PC-9 (cell line): ENCODE measurements at regions not wholly inside any gene's neighbourhood (a gene's known extent, or its start where the extent isn't known, plus 50 kb on each side); places are given as distances from the start of the nearest gene placed in this dataset.

Source experiments
- BruUV-seq: library from RNA; stranded (reverse); fragments of 400-500 nt; replicated peaks from 2 replicates; lab custom pipeline; 2021; lab: Mats Ljungman, UMichigan
- CTCF ChIA-PET: fragments of 300-600 bp; sonication (Branson Sonifier 250); formaldehyde crosslinking; loops from one replicate; lab custom pipeline; 2022; ENCODE audit warnings: antibody characterized with exemption; lab: Charles Lee
- POLR2A ChIA-PET: fragments of 300-600 bp; sonication (Branson Sonifier 250); formaldehyde crosslinking; loops from one replicate; lab custom pipeline; 2022; ENCODE audit warnings: antibody characterized with exemption; ENCODE audit not compliant: unreplicated experiment; lab: Charles Lee
- DNase-seq, 2 experiments: peaks; one replicate each; pipeline versions ENCODE4 v3.0.0 to v3.0.0-alpha.2; 2015 to 2022; ENCODE audit warnings: mixed read lengths in 1 of 2
- H2AFZ ChIP-seq: fragments of 200-600 bp; sonication (generic); 2 replicates; pipeline ENCODE4 v1.8.1; 2017; ENCODE audit warnings: antibody characterized with exemption
- H3F3A ChIP-seq: fragments of 200-600 bp; sonication (generic); 2 replicates; pipeline ENCODE4 v1.8.1; 2017; ENCODE audit warnings: antibody characterized with exemption, mild to moderate bottlenecking, low read depth; ENCODE audit not compliant: insufficient read depth
- H3K27ac ChIP-seq: fragments of 200-600 bp; sonication (generic); 2 replicates; pipeline ENCODE4 v1.6.1; 2016; ENCODE audit warnings: mixed run types
- H3K27me3 ChIP-seq: fragments of 200-600 bp; sonication (generic); 2 replicates; pipeline ENCODE4 v1.6.1; 2016; ENCODE audit warnings: low read depth, mixed run types; ENCODE audit not compliant: insufficient read depth
- H3K36me3 ChIP-seq: fragments of 200-600 bp; sonication (generic); 2 replicates; pipeline ENCODE4 v1.6.1; 2016; ENCODE audit warnings: low read depth, mixed run types
- H3K4me1 ChIP-seq: fragments of 200-600 bp; sonication (generic); replicated peaks from 2 replicates; pipeline ENCODE4 v1.6.1; 2016; ENCODE audit warnings: mixed run types; ENCODE audit not compliant: insufficient read depth
- H3K4me2 ChIP-seq: fragments of 200-600 bp; sonication (generic); 2 replicates; pipeline ENCODE4 v1.6.1; 2017; ENCODE audit warnings: mixed run types
- H3K4me3 ChIP-seq: fragments of 200-600 bp; sonication (generic); 2 replicates; pipeline ENCODE4 v1.6.1; 2016; ENCODE audit warnings: mixed run types
- H3K79me2 ChIP-seq: fragments of 200-600 bp; sonication (generic); 2 replicates; pipeline ENCODE4 v1.6.1; 2017; ENCODE audit warnings: low read depth, mixed run types
- H3K9me2 ChIP-seq: fragments of 200-600 bp; sonication (generic); 2 replicates; pipeline ENCODE4 v1.8.1; 2017; ENCODE audit warnings: mild to moderate bottlenecking; ENCODE audit not compliant: insufficient read depth
- H3K9me3 ChIP-seq: fragments of 200-600 bp; sonication (generic); 2 replicates; pipeline ENCODE4 v1.8.1; 2016; ENCODE audit warnings: low read depth; ENCODE audit not compliant: insufficient read depth
- H4K20me1 ChIP-seq: fragments of 200-600 bp; sonication (generic); 2 replicates; pipeline ENCODE4 v1.8.1; 2017; ENCODE audit not compliant: insufficient read depth
- EZH2 ChIP-seq: fragments of 200-600 bp; sonication (generic); IDR thresholded peaks from 2 replicates; pipeline ENCODE4 v1.8.0; 2017; ENCODE audit warnings: antibody characterized with exemption, low read depth
- intact Hi-C: fragments of 100-400 bp; cut with micrococcal nuclease; formaldehyde crosslinking; loops from one replicate; pipeline ENCODE4 v1.10.0; 2022; ENCODE audit not compliant: unreplicated experiment
- TF ChIP-seq, protein P1 (sequence below): fragments of 200-600 bp; sonication (generic); conservative IDR thresholded peaks from 2 replicates; pipeline ENCODE4 v1.6.1; 2017; ENCODE audit warnings: mixed run types, antibody characterized with exemption, mild to moderate bottlenecking, moderate library complexity

- no peaks in the 10 kb centered on the region for H3K36me3 ChIP-seq
- peaks cover 7% of the 10 kb centered on the region; the same call in 1 of the 2 replicates for H3K27me3 ChIP-seq
- H3K79me2 ChIP-seq: no peaks in the 10 kb centered on the region
- no peaks in the 10 kb centered on the region for H4K20me1 ChIP-seq
- no TSS peak for BruUV-seq
- no peak for DNase-seq
- intact Hi-C loops: no loop called here
- no peaks in the 10 kb centered on the region for H3F3A ChIP-seq
- H3K4me3 ChIP-seq: no peak overlapping the region
- H3K9me2 ChIP-seq: no peaks in the 10 kb centered on the region
- no peak overlapping the region for H3K4me2 ChIP-seq
- no peaks in the 10 kb centered on the region for H3K4me1 ChIP-seq
- CTCF ChIA-PET: no interaction called here
- TF ChIP-seq, protein P1, sequence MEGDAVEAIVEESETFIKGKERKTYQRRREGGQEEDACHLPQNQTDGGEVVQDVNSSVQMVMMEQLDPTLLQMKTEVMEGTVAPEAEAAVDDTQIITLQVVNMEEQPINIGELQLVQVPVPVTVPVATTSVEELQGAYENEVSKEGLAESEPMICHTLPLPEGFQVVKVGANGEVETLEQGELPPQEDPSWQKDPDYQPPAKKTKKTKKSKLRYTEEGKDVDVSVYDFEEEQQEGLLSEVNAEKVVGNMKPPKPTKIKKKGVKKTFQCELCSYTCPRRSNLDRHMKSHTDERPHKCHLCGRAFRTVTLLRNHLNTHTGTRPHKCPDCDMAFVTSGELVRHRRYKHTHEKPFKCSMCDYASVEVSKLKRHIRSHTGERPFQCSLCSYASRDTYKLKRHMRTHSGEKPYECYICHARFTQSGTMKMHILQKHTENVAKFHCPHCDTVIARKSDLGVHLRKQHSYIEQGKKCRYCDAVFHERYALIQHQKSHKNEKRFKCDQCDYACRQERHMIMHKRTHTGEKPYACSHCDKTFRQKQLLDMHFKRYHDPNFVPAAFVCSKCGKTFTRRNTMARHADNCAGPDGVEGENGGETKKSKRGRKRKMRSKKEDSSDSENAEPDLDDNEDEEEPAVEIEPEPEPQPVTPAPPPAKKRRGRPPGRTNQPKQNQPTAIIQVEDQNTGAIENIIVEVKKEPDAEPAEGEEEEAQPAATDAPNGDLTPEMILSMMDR: no peak
- TF ChIP-seq EZH2: no peak
- H3K27ac ChIP-seq: no peak overlapping the region
- no peak overlapping the region for H2AFZ ChIP-seq
- no peaks in the 10 kb centered on the region for H3K9me3 ChIP-seq
- POLR2A ChIA-PET: no interaction called here
Measured at GRCh38 chr5:167489202-167489601, 802.2 kb upstream of the WWC1 start.

- no peak overlapping the region for H2AFZ ChIP-seq
- no peaks in the 10 kb centered on the region for H4K20me1 ChIP-seq
- H3K27me3 ChIP-seq: no peaks in the 10 kb centered on the region; the same call in 1 of the 2 replicates
- no peaks in the 10 kb centered on the region for H3K79me2 ChIP-seq
- BruUV-seq: no TSS peak
- no peaks in the 10 kb centered on the region for H3K36me3 ChIP-seq
- H3K9me2 ChIP-seq: no peaks in the 10 kb centered on the region
- no peaks in the 10 kb centered on the region for H3K9me3 ChIP-seq
- intact Hi-C loops: no loop called here
- H3K4me3 ChIP-seq: no peak overlapping the region
- ChIA-PET CTCF (no interaction called here), POLR2A (no interaction called here)
- TF ChIP-seq EZH2: no peak
- TF ChIP-seq, protein P1: no peak
- no peaks in the 10 kb centered on the region for H3K4me1 ChIP-seq
- no peak overlapping the region for H3K4me2 ChIP-seq
- no peak overlapping the region for H3K27ac ChIP-seq
- H3F3A ChIP-seq: no peaks in the 10 kb centered on the region
- no peak for DNase-seq
Measured at GRCh38 chr5:167503926-167504720, 787.3 kb upstream of the WWC1 start.

DNA sequence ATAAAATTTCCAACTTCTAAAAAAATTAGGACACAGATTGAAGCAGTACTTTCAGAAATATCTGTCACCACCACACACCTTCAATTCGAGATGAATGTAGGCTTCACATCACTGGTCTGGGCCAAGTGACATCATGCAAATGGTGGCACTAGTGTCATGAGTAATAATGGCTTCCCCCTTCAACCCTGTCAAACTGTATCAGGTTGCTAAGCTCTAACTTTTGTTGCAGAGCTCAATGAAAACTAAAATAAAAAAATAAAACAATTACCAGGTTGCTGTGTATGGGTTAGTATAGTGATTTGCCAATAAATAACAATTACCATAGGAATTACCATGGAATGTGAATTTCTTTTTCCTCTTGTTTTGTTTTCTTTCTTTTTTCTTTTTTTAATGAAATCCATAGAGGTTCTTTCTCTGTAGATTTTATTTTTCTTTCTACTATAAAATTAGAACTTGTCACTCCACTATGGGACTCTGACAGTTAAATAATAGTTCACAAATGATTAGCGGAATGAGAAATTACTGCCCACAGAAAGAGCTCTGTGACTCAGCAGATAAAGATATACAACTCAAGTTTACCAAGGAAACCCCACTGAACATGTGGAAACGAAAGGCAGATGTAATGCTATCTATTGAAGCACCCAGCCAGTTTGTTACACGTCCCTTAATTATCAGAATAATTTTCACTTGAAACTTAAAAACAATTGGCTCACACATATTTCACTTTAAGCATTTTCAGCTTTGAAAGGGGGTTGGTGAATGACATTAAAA is 783.8 kb upstream of the WWC1 start:
- DNase-seq: no peak
- Histone ChIP-seq H3K4me3 (no peak overlapping the region), H3K4me2 (no peak overlapping the region), H3K36me3 (no peaks in the 10 kb centered on the region), H2AFZ (no peak overlapping the region), H3K27ac (no peak overlapping the region), H4K20me1 (no peaks in the 10 kb centered on the region), H3K9me3 (no peaks in the 10 kb centered on the region), H3F3A (no peaks in the 10 kb centered on the region), H3K4me1 (no peaks in the 10 kb centered on the region), H3K79me2 (no peaks in the 10 kb centered on the region), H3K9me2 (no peaks in the 10 kb centered on the region), H3K27me3 (no peaks in the 10 kb centered on the region; the same call in 1 of the 2 replicates)
- TF ChIP-seq, protein P1: no peak
- no peak for TF ChIP-seq EZH2
- ChIA-PET POLR2A (no interaction called here), CTCF (no interaction called here)
- intact Hi-C loops: no loop called here
- BruUV-seq: no TSS peak
